Suprapubic skin (tissue), 3 donors: ENCODE measurements at regions not wholly inside any gene's neighbourhood (a gene's known extent, or its start where the extent isn't known, plus 50 kb on each side); places are given as distances from the start of the nearest gene placed in this dataset.

Experiments
- CTCF ChIP-seq, 2 donors: fragments of 200-600 bp in 1 of 2; fragments of 450-650 bp in 1 of 2; sonication (generic) in 1 of 2; IDR thresholded peaks; one replicate each; pipeline ENCODE4 v1.5.1; 2016 to 2019; ENCODE audit warnings: antibody characterized with exemption in 2 of 2, mild to moderate bottlenecking in 1 of 2, moderate library complexity in 1 of 2
- POLR2A ChIP-seq, 2 donors: fragments of 450-650 bp; IDR thresholded peaks; one replicate each; pipeline ENCODE4 v1.6.1; 2017; ENCODE audit warnings: antibody characterized with exemption in 2 of 2, mild to moderate bottlenecking in 2 of 2, moderate library complexity in 2 of 2

- TF ChIP-seq POLR2A (IDR thresholded peaks at IDR 0.05) (no peak), CTCF (IDR thresholded peaks at IDR 0.05) (no peak)
Measured at GRCh38 chr9:92176068-92176799, 61.0 kb upstream of the SPTLC1 start.
